Activated CD8-positive, alpha-beta memory T cell treated with anti-CD3 and anti-CD28 coated beads for 48 hours (primary cell): ENCODE measurements at regions not wholly inside any gene's neighbourhood (a gene's known extent, or its start where the extent isn't known, plus 50 kb on each side); places are given as distances from the start of the nearest gene placed in this dataset.

Experiments used
- DNase-seq, 3 experiments: peaks; one replicate each; pipeline ENCODE4 v3.0.0-alpha.2; 2020; ENCODE audit warnings: low read depth in 2 of 3, low spot score in 2 of 3

GRCh38 chr13:108156749-108157148 is 58.6 kb downstream of the LIG4 start:
- DNase-seq = no peak

DNA sequence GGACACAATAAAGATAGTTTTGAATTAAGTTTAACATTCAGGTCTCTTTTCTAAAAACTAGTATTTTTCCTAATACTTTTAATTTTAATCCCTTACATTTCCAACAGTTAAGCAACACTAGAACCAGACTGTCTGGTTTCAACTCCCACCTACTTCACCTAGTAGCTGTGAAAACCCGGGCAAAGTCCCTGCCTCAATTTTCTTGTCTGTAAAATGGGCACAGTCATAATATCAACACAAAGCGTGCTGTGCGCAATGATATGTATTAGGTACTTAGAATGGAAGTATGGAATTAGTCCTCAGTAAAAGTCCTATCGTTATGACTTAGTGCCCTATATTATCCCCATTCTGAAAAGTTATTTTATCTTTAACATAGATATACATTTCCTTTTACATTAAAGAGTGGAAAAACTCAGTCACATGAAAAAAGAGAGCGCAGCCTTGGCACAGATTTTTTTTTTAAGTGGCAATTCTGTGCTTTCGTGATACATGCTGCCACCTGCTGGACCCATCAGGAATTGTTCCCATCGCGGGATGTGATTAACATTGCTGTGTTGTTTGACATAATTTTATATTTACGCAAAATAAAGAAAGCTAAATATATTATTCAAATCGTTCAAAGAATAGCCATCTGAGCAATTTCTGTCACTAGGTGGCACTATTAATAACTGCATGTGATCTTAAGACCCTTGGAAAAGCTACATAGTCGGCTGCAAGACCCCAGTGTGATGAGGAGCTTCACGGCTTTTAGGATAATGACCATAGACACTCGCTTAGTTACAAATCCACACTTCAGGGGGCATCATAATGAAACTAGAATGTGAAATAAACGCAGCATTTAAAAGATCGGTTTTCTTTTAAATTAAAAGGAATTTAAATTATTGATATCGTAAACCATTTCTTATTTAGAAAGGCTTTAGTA is 59.9 kb downstream of the LIG4 start:
- DNase-seq = peak in 2 of 3 experiments; percentile 11 to 25

GRCh38 chr13:108154421-108154858 is 60.9 kb downstream of the LIG4 start:
- DNase-seq = no peak

- DNase-seq = no peak
Observed at GRCh38 chr13:108146642-108147041, 68.7 kb downstream of the LIG4 start.

- DNase-seq = no peak
Observed at GRCh38 chr13:108142702-108143436, 72.5 kb downstream of the LIG4 start.

DNA sequence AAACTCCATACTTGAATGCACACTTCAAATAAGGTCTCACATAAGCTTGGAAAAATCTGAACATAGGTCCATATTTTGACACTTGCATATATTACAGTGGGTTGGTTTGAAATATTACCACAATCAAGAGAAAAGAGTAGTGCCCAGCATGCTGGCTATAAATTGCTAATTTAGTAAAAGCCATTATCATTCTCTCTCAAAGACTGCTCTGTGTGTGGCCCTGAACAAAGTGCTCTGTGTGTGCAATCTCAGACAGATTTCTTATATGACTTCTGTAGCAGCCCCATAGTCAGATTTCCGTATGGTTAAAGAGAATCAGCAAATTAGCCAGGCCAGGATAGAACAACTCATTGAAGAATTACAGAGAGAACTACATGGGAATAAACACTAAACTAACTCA is 78.2 kb downstream of the LIG4 start:
- DNase-seq = no peak

DNA sequence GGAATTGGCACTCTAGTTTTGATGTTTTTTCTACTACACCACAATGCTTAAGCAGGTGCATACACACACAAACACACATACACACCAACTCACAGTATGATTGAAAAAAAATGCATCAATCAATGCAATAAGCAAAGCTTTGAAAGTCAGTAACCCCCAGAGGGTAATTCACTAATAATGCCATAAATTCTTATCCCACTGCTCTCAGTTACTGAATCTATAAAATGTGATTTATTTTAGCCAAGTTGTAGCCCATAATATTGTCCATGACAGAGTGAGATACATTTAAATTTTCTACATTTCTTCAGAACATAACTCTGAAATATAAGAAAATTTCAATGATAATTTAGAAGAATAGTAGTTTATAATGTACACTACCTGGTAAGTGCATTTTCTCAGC is 87.9 kb downstream of the LIG4 start:
- DNase-seq = no peak

GRCh38 chr13:108126056-108126455 is 89.3 kb downstream of the LIG4 start:
- no peak for DNase-seq

- no peak for DNase-seq
Observed at GRCh38 chr13:108121406-108121805, 93.9 kb downstream of the LIG4 start.

GRCh38 chr13:108120856-108121255 is 94.5 kb downstream of the LIG4 start:
- DNase-seq = no peak

- DNase-seq = no peak
Observed at GRCh38 chr13:108120302-108120701, 95.0 kb downstream of the LIG4 start.

GRCh38 chr13:108115738-108116137 is 99.6 kb downstream of the LIG4 start:
- DNase-seq = no peak

- DNase-seq = no peak
Observed at GRCh38 chr13:108113407-108113806, 101.9 kb downstream of the LIG4 start.

GRCh38 chr13:108104736-108105135 is 110.6 kb downstream of the LIG4 start:
- no peak for DNase-seq

GRCh38 chr13:108102771-108103170 is 112.6 kb downstream of the LIG4 start:
- DNase-seq = no peak

DNA sequence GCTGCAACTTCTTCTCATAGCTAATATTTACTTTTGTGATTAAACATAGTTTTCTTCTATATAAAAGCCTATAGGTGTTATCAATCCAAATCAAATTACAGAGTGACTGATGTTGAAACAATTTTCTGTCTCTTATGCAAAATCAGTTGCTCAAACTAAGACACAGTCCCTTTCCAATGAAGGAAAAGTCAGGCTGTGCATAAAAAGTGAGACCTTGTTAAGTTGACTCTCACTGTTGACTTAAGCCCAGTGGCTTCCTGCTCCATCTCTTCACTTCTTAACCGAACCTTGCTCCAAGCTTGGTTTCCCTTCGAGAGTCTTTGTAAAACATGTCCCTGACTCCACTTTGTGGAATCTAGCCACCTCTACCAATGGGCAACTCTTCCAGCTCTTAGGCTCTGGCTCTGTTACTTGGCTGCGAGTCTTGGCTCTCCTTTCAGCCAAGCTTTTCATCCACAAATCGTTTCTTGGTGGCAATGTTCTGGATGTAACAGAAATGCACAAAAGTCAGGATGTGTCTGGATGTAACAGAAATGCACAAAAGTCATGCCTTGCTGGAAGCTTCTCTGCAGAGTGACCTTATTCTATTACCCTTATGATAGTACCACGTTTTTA is 118.9 kb downstream of the LIG4 start:
- DNase-seq = no peak

- DNase-seq = no peak
Observed at GRCh38 chr13:108095036-108095435, 120.3 kb downstream of the LIG4 start.

GRCh38 chr13:108093616-108094015 is 121.7 kb downstream of the LIG4 start:
- no peak for DNase-seq

GRCh38 chr13:108087810-108088209 is 127.5 kb downstream of the LIG4 start:
- DNase-seq = no peak

DNA sequence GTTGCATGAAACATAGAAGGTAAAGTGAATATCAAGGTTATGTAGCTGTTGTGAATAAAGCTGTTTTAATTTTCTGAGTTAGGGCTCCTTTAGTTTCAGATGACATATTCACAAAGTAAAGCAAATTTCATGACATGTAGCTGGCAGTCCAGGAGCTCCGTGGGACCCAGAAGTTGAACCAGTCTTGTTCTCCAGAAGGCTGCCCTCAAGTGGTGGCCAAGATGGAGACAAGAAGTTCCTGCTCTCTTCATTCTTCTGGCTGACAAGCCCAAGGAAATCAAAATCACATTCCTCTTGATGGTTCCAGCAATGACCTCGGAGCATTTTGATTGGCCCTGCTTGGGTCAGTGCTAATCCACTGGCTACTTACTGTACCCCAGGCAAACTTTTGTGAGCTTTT is 128.7 kb downstream of the LIG4 start:
- DNase-seq = no peak

DNA sequence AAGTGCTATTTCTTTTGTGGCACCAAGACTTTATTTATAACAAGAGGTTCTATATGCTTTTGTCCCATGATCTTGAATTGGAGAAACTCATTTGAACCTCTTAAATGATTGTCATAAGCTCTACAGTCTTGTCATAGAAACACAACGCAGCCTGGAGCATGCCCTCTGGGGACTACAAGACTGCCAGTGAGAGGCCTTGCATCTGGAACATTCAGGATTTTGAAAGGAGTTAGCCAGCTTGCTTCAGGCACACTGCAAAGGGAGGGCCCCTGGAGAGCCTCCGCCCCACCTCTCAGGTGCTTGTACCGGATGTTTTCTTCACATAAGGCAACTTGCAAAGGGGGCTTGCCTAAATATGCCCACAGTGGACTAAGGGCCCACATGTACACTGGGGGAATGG is 130.5 kb downstream of the LIG4 start:
- no peak for DNase-seq

- no peak for DNase-seq
Observed at GRCh38 chr13:108083056-108083455, 132.3 kb downstream of the LIG4 start.
